Eye (tissue), 1 donor: ENCODE measurements at regions not wholly inside any gene's neighbourhood (a gene's known extent, or its start where the extent isn't known, plus 50 kb on each side); places are given as distances from the start of the nearest gene placed in this dataset.
A peak's percentile ranks its signal among the peaks of the same experiment; 100 is the strongest.

Experiments
- DNase-seq: peaks from one replicate; pipeline ENCODE4 v3.0.0-alpha.2; 2015

DNA sequence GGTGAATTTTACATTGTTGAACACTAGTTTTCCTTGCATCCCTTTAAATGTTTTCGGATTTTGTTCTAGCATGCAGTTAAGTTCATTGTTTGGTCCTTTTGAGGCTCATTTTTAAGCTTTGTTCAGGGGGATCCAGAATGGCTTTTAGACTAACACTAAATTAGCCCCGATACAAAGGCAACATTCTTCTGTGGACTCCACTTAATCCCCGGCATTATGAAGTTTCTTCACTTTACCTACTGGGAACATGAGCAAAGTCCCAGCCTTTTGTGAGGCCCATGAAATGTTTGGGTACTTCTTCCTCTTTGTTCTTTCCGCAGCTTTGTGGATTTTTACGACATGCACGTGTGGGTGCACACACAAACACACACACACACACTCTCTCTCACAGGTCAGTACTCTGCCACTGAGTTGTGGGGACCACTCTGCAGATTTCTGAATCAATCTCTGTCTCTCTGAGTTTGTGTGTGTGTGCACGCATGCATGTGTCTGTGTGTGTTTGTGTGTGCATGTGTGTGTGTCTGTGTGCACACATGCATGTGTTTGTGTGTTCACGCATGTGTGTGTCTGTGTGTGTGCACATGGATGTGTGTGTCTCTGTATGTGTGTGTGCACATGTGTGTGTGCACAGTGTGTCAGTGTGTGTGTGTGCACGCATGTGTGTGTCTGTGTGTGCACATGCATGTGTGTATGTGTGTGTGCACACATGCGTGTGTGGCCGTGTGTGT lies 240.4 kb upstream of the TNRC6C start:
- DNase-seq, result no peak

DNA sequence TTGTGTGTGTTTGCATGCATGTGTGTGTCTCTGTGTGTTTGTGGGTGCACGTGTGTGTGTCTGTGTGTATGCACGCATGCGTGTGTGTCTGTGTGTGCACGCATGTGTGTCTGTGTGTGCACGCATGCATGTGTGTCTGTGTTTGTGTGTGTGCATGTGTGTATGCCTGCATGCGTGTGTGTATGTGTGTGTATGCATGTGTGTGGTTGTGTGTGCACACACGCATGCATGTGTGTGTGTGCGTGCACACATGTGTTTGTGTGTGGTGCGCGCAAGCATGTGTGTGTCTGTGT lies 239.9 kb upstream of the TNRC6C start:
- DNase-seq, result no peak

DNA sequence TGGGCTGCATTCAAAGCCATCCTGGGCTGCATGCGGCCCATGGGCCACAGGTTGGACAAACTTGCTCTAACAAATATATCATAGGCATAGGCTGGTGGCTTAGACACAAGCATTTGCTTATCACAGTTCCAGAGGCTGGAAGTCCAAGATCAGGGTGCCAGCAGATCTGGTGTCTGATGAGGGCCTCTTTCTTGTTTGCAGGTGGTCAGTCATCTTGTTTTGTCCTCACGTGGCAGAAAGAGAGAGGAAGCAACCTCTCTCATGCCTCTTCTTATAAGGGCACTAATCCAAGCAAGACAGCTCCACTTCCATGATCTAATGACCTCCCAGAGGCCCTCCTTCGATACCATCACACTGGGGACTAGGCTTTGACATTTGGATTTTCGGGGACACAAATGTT lies 238.7 kb upstream of the TNRC6C start:
- no peak for DNase-seq

DNA sequence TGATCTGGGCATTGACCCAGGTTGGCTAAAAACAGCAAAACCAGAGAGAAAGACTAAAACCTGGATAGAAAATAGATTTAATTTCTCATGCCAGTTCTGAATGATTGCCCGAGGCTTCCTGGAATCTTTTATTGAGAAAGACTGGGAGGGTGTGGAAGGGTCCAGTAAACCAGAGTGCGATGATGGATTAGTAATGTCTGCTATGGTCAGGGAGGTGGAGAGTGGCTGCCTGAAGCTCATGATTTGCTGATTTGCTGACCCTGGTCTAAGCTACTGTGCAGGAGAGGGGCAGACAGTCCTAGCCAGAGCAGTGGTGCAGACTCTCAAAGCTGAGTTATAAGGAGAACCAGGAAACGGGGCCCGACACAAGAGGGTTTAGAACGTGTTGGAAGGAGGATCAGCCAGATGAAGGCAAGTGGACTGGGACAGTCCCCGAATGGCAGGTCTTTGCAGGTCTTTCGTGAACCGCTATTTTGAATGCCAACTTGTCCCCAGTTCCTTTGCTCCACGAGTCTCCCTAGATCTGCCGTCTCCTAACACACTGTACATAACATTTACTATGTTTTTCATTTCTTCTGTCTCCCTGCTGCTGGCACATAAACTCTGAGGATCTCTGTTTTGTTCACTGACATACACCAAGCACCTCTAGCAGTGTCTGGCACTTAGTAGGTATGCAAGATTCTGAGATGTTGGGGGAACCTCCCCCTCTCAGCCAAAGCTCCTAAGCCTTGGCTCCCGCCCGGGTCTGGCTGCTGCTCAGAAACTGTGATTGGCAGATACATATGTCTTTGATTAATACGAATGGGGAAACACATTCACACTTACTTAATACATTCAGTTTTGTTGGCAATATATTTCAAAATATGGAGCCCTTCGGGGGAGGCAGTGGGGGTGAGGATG lies 237.3 kb upstream of the TNRC6C start:
- no peak for DNase-seq

DNA sequence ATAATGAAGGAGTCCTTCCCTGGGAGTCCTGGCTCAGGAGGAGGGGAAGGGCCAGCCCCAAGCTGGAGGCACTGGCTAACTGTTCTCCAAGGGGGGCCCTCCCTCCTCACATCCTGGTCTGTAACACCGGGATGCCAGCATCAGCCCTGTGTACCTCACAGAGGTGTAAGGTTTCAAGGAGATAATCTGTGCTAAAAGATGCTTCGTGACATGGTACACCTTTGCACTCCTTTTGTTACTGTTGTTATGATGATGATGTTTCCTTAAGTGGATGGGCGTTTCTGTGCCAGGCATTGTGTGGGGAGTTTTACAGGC lies 236.7 kb upstream of the TNRC6C start:
- no peak for DNase-seq

DNA sequence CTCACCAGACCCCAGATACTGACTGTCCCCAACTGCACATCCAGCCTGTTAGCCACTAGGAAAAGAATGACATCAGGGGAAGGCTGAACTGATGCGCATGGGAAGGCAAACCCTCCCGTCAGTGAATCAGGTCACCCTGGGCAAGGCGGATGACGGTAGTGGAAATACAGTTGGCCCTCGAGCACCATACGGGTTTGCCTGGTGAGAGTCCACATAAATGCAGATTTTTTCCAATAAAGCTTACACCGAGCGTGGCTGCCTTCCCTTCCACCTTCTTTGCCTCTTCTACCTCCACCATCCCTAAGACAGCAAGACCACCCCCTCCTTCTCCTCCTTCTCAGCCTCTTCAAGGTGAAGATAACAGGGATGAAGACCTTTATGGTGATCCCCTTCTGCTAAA lies 236.1 kb upstream of the TNRC6C start:
- no peak for DNase-seq

DNA sequence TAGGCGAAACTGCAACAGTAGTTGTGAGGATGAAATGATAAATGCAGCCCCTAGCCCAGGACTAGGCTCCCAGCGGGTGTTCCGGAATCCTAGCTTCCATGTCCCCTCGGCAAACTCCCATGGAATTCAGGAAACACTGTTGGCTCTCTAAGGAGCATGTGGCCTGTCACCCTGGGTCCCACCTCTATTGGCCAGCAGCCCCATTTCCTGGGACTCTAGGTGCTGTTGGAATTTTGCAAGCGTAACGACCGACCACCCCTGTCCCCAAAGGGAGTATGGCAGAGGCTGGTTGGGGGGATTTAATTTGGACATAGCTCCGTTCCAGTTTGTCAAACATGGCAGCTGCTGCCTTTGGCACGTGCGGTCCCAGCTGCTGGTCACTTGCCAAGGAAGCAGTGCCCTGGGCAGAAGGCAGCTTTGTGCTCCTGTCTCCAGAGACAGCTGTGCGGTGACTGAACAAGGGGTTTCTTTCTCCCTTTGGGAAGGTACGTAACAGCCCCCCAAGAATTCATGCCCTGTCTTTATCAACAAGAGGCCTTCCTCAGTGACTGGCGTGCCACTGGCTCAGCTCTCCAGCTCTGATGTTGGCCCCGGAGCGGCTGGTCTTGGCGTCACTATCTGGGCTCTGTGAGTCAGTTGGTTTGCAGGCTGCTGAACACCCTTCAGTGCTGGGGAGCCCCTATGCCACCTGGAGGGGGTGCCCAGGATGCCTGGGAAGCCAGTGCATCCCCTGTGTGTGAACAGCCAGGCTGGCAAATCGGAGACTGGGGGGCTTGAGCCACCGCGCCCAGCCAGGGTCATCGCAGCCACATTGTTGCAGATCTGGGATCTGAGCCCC lies 235.2 kb upstream of the TNRC6C start:
- DNase-seq, result no peak

DNA sequence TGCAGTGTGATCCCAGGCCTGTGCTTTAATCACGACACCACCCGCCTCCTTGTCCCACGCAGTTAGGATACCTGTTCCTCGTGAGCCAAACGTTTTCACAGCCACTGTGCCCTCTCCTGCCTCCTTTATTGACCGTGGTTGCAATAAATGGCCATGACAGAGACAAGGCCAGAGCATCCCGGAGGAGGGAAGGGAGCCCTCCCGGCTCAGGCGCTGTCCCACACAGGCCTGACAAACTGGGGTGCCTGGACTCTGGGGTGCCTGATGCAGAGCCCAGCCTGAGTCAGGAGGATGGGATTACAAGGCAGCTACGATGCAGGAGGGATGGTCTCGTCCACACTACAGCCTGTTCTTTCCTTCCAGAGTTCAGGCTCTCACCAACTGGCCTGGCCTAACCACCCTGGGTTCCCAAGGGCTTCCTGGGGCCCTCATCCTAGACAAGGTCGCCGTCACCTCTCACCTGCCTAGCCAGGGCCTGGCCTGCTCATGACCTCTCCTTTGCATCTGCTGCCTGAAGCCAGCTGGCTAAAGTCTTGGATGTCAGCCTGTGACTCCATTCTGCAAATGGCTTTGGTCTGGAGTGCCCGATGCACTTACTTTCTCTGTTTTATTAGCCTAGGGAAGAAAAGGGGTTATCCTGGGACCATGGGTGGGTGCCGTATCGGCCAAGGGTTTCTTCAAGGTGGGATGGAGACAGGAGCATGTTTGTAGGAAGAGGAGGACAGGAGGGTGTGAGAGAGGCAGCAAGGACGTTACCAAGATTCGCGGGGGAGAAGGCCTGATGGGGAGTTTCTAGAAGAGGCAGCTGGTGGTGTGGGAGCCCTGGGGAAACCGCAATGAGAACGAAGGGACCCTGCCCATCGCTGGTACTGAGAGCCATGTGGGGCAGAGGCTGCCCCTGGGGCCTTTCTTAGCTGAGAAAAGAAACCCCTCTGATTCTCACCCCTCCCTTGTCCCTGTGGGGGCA lies 234.3 kb upstream of the TNRC6C start:
- DNase-seq, result no peak

DNA sequence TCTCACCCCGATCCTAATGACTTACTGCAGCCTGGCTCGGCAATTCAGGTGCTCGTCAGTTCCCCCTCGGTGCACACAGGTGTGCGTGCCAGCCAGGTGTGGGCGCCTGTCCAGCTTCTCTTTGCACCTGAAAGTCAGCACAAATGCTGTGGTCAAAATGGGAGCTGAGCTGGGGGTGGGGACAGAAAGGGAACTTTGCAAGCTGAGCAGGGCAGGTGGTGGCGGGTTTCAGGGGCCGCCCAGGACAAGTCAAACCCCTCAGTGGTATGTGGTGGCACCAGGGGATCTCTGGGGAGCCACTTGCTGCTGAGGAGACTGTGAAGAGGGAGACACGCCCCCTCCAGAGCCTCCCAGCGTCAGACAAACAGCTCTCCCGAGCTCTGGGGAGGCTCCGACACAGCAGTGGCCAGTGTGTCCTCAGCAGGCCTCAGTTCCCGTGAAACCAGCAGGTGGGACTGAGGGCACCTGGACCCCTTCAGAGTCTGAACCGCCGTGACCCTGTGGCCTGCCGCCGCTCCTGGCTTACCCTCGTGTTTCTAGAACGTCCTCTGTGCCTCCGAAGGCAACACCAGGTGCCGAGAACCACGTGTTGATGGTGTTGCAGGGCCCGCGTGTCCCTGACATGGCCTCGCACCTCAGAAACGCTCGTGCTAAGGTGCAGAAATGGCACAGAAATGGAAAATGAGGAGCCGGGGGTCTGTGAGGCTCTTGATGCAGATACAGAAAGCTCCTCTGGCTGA lies 233.5 kb upstream of the TNRC6C start:
- no peak for DNase-seq

DNA sequence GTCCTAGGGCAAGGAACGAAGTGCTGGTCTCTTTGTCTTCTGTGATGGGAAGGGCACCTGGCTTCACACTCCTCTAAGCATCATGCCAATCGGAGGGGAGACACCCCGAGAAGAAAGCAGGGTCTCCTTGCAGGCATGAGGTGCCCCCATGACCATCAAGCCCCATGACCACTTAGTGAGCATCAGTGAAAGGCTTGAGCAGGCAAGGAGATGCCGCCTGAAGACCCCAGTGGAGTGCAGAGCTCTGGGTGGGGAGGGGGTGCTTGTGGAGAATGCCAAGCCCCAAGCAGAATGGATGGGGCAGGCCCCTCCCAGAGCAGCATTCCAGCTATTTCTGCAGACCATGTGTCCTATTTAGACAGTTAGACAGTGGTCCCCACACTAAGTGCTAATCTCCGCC lies 232.7 kb upstream of the TNRC6C start:
- DNase-seq, result no peak

DNA sequence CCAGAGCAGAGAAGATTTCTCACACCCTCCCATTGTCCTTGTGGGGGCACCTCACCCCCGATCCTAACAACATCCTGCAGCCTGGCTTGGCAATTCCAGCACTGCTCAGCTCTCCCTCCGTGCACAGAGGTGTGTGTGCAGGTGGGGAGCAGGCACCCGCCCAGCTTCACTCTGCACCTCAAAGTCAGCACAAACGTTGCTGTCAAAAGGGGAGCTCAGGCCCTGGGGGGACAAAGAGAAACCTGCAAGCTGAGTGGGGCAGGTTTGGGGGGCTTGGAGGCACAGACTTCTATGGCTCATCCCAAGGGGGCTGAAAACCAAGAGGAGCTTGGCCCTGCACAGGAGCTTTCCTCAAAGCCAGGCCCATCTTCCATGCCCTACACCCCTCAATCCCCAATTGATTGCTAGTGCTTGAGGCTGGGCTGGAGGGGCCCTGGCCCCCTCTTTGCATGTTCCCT lies 231.9 kb upstream of the TNRC6C start:
- DNase-seq, result no peak

DNA sequence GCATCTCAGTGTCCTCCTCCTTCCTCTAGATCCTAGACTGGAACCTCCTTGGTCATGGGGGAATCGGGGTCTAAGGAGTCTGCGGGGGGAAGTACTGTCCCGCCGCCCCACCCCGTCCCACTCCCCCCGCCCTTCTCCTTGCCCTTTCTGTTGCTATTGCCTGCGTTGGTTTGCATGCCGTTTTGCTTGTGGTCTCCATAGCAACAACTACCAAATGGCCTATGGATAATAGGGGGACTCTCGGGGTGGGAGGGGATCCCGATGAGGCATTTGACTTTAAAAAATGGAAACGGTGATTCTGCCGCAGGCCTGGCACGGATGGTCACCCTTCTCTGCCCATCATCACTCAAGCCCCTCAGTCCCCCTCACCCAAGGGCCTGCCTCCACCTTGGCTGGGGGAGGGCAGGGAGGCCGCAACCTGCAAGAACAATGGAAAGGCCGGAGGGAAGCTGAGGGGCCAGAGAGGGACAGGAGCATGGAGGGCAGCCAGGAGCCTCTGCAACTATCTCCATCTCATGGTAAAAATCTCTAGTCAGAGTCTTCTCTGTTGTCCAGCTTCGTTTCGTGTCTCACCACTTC lies 231.4 kb upstream of the TNRC6C start:
- no peak for DNase-seq

DNA sequence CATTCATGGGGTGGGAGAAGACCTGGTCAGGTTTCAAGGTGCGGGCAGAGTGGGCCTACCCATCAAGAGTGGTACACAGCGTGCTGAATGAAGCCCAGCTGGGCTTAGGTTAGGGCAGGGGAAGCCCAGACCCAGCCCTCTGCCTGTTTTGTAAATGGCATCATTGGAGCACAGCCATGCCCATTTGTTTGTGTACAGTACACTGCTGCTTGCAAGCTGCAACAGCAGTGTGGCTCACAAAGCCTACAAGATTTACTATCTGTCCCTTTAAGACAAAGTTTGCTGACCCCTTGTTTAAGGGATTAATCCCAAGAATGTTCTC lies 230.1 kb upstream of the TNRC6C start:
- no peak for DNase-seq

DNA sequence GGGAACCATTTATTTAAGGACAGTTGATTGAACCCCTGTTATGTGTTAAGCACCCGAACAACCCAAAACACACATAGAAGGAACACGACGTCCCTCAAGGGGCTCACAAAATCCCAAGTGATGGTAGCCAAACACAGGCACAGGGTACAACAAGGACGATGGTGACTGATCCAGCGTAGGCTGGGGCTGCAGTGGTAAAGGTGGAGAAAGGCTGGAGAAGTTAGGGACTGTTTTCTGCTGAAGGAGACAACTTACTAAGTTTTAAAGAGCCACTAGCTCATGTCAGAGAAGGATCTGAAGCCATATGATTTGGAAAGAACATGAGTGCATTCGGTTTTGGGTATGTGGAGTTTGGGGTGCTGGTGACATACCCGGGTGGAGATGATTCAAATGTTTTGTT lies 229.6 kb upstream of the TNRC6C start:
- DNase-seq, result no peak

DNA sequence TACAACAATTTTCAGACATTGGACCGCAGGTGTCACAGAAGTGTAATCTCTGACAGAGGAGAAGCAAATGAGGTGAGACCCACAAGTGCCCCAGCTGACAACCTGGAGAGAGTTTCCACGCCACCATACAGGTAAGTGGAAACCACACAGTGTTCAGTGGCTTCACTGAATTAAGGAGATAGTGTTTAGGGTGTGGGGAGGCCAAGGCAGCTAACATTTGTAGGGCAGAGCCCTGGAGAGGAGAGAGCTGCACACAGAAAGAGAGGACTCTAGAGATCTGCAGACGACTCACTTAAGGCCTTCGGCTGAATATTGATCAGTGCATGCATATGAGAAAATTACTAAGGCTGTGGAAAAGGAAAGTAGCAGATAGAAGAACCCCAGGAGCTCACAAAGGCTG lies 228.9 kb upstream of the TNRC6C start:
- no peak for DNase-seq

DNA sequence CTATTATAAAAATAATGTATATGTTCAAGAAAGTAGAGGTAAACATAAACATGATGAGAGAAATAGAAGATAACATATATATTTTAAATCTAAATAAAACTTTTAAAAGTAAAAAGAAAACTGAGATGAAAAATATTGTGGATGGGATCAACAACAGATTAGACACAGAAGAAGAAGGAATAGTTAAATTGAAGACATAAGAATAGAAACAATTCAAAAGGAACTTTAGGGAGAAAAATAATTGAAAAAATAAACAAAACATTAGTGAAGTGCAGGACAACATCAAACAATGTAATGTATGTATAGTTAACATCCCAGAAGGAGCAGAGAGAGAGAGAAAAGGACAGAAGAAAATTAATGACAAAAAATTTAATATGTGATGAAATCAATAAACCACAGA lies 228.1 kb upstream of the TNRC6C start:
- DNase-seq, result no peak

DNA sequence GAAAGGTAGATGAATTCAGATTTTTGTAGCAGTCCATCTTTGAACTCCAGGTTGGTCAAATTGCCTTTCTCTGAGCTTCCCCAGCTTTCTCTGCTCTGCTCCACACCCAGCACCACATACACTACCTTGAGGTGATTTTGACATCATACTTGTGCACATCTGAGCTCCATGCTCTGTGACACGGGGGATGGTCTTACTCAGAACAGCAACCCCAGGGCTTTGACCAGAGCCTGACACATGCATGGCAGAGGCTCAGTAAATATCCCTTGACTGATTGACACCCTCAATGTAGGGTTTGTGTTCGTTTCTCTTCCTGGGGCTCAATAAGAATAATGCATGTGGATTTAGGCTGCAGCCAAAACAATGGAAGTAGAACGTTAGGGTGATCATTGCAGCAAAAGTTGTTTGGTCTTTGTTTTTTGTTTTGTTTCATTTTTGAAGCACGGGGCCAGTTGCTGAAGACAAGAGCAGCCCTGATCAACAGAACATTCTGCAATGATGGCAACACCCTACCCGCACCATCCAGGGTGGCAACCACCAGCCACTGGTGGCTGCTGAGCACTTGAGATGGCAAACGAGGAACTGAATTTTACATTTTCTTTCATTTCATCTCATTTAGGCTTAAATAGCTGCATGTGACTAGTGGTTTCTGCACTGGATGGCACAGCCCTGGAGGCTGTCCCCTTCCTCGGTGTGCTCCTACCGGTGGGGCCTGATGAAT lies 224.8 kb upstream of the TNRC6C start:
- DNase-seq, result no peak

DNA sequence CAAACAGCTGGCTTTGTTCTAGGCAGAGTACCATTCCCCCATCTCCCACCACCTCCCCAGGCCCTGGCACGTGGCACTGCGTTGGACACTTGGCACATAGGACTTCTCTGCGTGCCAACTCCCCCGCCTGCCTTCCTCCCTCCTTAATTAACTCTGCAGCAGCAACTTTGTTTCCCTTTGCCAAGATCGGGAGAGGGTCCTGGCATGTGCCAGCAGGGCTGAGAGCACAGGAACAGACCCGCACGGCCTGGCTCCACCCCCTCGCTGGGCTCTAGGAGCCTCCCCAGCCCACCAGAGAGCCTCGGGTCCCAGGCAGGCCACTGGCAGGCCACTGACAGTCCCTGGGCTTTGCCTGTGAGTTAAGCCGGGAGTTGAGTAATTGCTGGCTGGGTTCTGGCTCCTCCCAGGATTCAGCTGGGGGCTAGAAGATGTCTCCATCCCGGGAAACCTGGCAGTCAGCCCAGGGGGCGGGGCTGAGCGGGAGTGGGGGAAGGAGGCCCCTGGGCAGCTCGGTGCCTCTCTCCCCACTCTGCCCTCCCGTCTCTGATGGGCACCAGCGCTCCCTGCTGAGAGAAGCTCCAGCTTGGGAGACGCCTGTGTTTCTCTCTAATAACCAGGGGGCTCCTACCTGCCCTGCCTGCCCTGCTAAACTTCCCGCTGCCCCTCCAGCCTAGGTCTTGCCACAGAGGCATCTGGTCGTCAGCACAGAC lies 224.0 kb upstream of the TNRC6C start:
- DNase-seq, result peak; percentile 91

DNA sequence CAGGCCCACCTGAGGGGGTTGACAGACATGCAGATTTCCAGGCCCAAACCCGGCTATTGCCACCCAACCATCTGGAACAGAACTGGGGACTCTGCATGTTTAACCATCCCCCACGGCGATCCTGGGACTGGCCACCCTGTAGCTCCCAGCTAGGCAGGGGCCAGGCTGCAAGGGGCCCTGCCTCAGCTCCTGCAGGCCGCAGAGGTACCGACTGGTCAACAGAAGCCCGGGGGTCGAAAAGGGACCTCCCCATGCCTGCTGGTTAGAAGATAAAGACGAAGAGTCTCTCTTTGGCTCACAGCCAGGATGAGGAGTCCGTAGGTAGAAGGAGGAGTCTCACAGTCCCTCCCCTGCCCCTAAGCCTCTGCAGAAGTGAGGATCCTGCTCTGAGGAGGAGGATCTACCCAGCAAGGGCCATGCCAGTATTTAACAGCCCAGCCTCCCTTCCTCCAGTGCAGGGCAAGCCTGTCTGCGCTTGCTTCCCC lies 223.4 kb upstream of the TNRC6C start:
- DNase-seq, result peak; percentile 78

DNA sequence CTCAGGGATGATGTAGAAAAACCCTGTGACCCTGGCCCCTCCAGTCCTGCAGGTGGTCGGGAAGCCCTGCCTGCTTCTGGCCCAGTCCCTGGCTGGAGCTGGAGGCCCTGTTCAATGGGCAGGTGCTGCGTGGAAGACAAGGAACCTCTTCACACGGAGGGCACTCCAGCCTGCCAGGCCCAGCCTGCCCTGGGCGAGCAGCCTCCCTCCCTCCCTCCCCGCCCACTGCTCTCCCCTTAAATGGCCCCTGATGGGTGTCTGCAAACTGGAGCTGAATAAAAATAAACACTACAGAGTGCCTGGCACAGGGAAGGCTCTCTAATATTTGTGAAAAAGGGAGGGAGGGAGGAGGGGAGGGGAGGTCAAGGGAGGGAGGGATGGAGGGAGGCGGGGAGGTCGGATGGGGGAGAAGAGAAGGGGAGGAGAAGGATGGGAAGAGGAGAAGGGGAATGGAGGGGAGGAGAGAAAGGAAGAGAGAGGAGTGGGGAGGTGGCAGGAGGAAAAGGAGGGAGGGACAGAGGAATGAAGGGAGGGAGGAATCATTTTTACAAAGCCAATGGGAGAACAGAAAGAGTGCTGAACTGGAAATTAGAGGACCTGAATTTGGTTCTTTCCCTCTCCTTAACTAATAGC lies 222.8 kb upstream of the TNRC6C start:
- peak; percentile 78 for DNase-seq
